ENCODE measurements at regions not wholly inside any gene's neighbourhood (a gene's known extent, or its start where the extent isn't known, plus 50 kb on each side); places are given as distances from the start of the nearest gene placed in this dataset.

DNA sequence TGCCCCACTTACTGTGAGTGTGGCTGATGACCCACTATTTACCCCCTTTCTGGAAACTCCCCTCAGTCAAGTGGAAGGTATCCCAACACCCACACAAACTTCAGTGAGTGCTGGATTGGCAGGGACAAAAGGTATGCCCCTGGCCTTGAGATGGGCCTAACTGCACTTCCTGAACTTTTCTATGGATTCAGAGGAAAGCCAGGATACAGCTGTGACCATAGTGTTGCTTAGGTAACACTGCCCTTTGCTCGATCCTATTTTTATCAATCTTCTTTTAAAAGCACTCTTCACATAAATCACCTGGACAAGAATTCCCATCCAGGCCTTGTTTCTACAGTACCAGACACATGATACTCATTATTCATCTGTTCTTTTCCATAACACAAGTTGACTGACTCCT lies 671.5 kb upstream of the SLC8A1 start:
- TF ChIP-seq POLR2AphosphoS5 (IDR thresholded peaks at IDR 0.05) (no peak), POLR2A (IDR thresholded peaks at IDR 0.05) (no peak)
- TF ChIP-seq, protein P1, sequence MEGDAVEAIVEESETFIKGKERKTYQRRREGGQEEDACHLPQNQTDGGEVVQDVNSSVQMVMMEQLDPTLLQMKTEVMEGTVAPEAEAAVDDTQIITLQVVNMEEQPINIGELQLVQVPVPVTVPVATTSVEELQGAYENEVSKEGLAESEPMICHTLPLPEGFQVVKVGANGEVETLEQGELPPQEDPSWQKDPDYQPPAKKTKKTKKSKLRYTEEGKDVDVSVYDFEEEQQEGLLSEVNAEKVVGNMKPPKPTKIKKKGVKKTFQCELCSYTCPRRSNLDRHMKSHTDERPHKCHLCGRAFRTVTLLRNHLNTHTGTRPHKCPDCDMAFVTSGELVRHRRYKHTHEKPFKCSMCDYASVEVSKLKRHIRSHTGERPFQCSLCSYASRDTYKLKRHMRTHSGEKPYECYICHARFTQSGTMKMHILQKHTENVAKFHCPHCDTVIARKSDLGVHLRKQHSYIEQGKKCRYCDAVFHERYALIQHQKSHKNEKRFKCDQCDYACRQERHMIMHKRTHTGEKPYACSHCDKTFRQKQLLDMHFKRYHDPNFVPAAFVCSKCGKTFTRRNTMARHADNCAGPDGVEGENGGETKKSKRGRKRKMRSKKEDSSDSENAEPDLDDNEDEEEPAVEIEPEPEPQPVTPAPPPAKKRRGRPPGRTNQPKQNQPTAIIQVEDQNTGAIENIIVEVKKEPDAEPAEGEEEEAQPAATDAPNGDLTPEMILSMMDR (IDR thresholded peaks at IDR 0.05), result no peak
